T-cell (primary cell): ENCODE measurements at regions not wholly inside any gene's neighbourhood (a gene's known extent, or its start where the extent isn't known, plus 50 kb on each side); places are given as distances from the start of the nearest gene placed in this dataset.

Experiments used
- ATAC-seq, 4 experiments: fragments of 200-7000 bp in 3 of 4; fragments of 150-1000 bp in 1 of 4; cut with Tn5 transposase; replicated peaks in 1 of 4; 1 replicate in 3 of 4; 2 replicates in 1 of 4; pipeline ENCODE4 v1.10.0; 2021; ENCODE audit warnings: moderate library complexity in 3 of 4, mild to moderate bottlenecking in 2 of 4, moderate number of reproducible peaks in 1 of 4
- CTCF ChIA-PET, 2 donors: fragments of 300-600 bp; sonication (Branson Sonifier 250); formaldehyde crosslinking; loops; one replicate each; lab custom pipeline; 2022; ENCODE audit warnings: antibody characterized with exemption in 2 of 2; lab: Charles Lee
- POLR2A ChIA-PET, 2 donors: fragments of 300-600 bp; sonication (Branson Sonifier 250); formaldehyde crosslinking; loops; one replicate each; lab custom pipeline; 2022; ENCODE audit warnings: antibody characterized with exemption in 2 of 2; lab: Charles Lee
- DNase-seq, 35 experiments: peaks; one replicate each; pipeline versions ENCODE4 v3.0.0 to v3.0.0-alpha.2; 2013 to 2023
- H3K27ac ChIP-seq: one replicate; pipeline ENCODE4 v1.5.1; 2013; ENCODE audit warnings: low read length
- H3K27me3 ChIP-seq, 2 experiments: replicated peaks in 1 of 2; 1 replicate in 1 of 2; 2 replicates in 1 of 2; pipeline versions ENCODE4 v1.6.1 to v1.7.0; 2013; ENCODE audit warnings: low read length in 1 of 2, mixed read lengths in 1 of 2; ENCODE audit not compliant: control insufficient read depth in 2 of 2, insufficient read depth in 2 of 2; ENCODE audit errors: extremely low read depth in 1 of 2
- H3K36me3 ChIP-seq, 2 donors: 1 replicate in 1 of 2; 2 replicates in 1 of 2; pipeline versions ENCODE4 v1.6.1 to v1.7.0; 2013; ENCODE audit warnings: low read length in 1 of 2; ENCODE audit not compliant: control insufficient read depth in 2 of 2, insufficient read depth in 1 of 2; ENCODE audit errors: extremely low read depth in 1 of 2
- H3K4me1 ChIP-seq, 2 experiments: 1 replicate in 1 of 2; 2 replicates in 1 of 2; pipeline versions ENCODE4 v1.6.1 to v1.7.0; 2013; ENCODE audit warnings: low read length in 2 of 2, mixed read lengths in 1 of 2; ENCODE audit not compliant: insufficient read depth in 2 of 2, control insufficient read depth in 1 of 2; ENCODE audit errors: extremely low read depth in 1 of 2
- H3K4me3 ChIP-seq, 2 donors: 1 replicate in 1 of 2; 2 replicates in 1 of 2; pipeline versions ENCODE4 v1.5.1 to v1.7.0; 2013; ENCODE audit warnings: mild to moderate bottlenecking in 2 of 2, low read length in 1 of 2, moderate library complexity in 1 of 2; ENCODE audit not compliant: control insufficient read depth in 1 of 2; ENCODE audit errors: extremely low read depth in 1 of 2
- H3K9me3 ChIP-seq: 2 replicates; pipeline ENCODE4 v1.7.0; 2013
- H3K27ac Mint-ChIP-seq, 2 donors: one replicate each; pipeline ENCODE4 v1.8.0; 2020 to 2021; ENCODE audit warnings: mild to moderate bottlenecking in 2 of 2, mixed read lengths in 2 of 2
- H3K27me3 Mint-ChIP-seq, 2 donors: one replicate each; pipeline ENCODE4 v1.8.0; 2021 to 2022; ENCODE audit warnings: mixed read lengths in 2 of 2
- H3K36me3 Mint-ChIP-seq: one replicate; pipeline ENCODE4 v1.8.0; 2021; ENCODE audit warnings: mixed read lengths
- H3K4me1 Mint-ChIP-seq, 3 donors: one replicate each; pipeline ENCODE4 v1.8.0; 2020 to 2022; ENCODE audit warnings: mixed read lengths in 3 of 3, mild to moderate bottlenecking in 1 of 3
- H3K4me3 Mint-ChIP-seq, 3 donors: one replicate each; pipeline ENCODE4 v1.8.0; 2020 to 2022; ENCODE audit warnings: mild to moderate bottlenecking in 3 of 3, mixed read lengths in 3 of 3, moderate library complexity in 3 of 3
- H3K9me3 Mint-ChIP-seq, 3 donors: one replicate each; pipeline ENCODE4 v1.8.0; 2020 to 2022; ENCODE audit warnings: mixed read lengths in 3 of 3
- WGBS: methylation state at CpG from one replicate; pipeline ENCODE4 v1.1.5; 2013; ENCODE audit warnings: missing lambda C conversion rate; ENCODE audit not compliant: insufficient coverage; 5-methylcytosine and 5-hydroxymethylcytosine counted together

DNA sequence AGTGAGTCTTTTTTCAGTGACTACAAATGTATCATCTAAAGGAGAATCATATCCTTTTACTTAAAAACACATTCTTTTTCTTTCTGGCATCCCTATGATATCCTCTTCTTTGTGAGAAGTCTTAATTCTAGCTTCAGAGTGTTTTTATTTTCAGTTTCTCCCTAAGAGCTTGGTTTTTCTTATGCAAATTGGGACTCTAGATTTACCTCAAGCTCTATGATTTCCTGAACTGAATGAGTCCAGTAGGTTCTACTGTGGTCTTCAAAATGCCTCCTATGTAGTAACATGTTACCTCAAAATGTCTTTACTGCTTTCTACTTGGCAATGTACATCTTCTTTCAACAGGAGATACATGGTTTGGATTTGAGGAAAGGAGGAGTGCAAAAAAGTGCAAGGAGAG lies 148.2 kb upstream of the C21orf91 start:
- POLR2A ChIA-PET, result no interaction called here
- no peaks in the 10 kb centered on the region for H3K36me3 ChIP-seq
- H3K4me3 Mint-ChIP-seq, result no peak overlapping the region
- H3K4me1 Mint-ChIP-seq, result no peaks in the 10 kb centered on the region
- no peak overlapping the region for H3K27ac ChIP-seq
- peaks cover 0 to 3% (median 3%) of the 10 kb centered on the region in 3 donors for H3K9me3 Mint-ChIP-seq
- no peaks in the 10 kb centered on the region for H3K27me3 ChIP-seq
- DNase-seq, result no peak
- no peaks in the 10 kb centered on the region for H3K9me3 ChIP-seq
- CTCF ChIA-PET, result no interaction called here
- H3K27ac Mint-ChIP-seq, result no peak overlapping the region
- H3K4me1 ChIP-seq, result no peaks in the 10 kb centered on the region
- ATAC-seq, result no peak
- no peaks in the 10 kb centered on the region for H3K36me3 Mint-ChIP-seq
- H3K27me3 Mint-ChIP-seq, result peaks cover 2 to 3% of the 10 kb centered on the region in 2 donors
- H3K4me3 ChIP-seq, result no peak overlapping the region

DNA sequence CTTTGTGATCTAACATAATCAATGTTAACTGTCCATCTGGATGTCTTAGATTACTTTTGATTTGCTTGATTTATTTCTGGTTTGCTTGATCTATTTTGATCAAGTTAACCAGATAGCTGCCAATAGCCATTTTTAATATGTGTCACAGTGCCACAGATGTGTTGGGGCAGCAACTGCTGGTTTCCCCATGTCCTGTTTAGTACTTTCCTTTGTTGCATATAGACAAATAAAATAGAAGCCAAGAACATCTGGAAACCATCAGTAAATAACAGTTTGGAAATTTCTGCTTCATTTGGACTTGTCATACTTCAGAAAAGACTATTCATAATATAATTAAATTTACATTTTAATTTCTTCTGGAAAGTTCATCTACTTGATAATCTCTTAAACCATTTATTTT lies 145.6 kb upstream of the C21orf91 start:
- H3K27ac Mint-ChIP-seq, result no peak overlapping the region
- H3K27me3 Mint-ChIP-seq, result peaks cover 0 to 9% of the 10 kb centered on the region in 2 donors
- ChIA-PET POLR2A (no interaction called here), CTCF (no interaction called here)
- ATAC-seq (no peak), DNase-seq (no peak)
- H3K4me3 ChIP-seq, result no peak overlapping the region
- H3K9me3 ChIP-seq, result no peaks in the 10 kb centered on the region
- H3K4me1 ChIP-seq, result no peaks in the 10 kb centered on the region
- no peaks in the 10 kb centered on the region for H3K27me3 ChIP-seq
- H3K9me3 Mint-ChIP-seq, result no peaks in the 10 kb centered on the region
- H3K36me3 Mint-ChIP-seq, result no peaks in the 10 kb centered on the region
- H3K4me1 Mint-ChIP-seq, result no peaks in the 10 kb centered on the region
- H3K27ac ChIP-seq, result no peak overlapping the region
- no peaks in the 10 kb centered on the region for H3K36me3 ChIP-seq
- no peak overlapping the region for H3K4me3 Mint-ChIP-seq

DNA sequence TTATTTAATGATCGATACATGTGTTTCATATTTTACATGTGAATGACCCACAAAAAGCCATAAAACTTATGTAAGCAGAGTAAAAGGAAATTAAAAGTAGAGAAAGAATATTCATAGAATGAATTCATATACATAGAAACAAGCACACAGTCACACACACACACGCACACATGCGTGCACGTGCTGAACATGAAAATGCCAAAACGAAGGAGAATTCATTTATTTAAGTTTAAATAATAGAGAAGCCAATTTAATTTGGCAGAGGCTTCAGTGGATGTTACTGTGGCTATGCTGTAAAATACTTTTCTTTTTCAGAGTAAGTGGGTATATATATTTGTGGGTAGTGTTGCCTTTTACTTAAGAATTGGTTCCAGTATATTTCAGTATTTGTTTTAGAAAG lies 145.0 kb upstream of the C21orf91 start:
- Mint-ChIP-seq H3K4me1 (no peaks in the 10 kb centered on the region), H3K27me3 (peaks cover 0 to 9% of the 10 kb centered on the region in 2 donors), H3K4me3 (no peak overlapping the region), H3K9me3 (no peaks in the 10 kb centered on the region), H3K27ac (no peak overlapping the region), H3K36me3 (no peaks in the 10 kb centered on the region)
- no peaks in the 10 kb centered on the region for H3K9me3 ChIP-seq
- no peaks in the 10 kb centered on the region for H3K27me3 ChIP-seq
- H3K4me1 ChIP-seq, result no peaks in the 10 kb centered on the region
- WGBS, result no CpG with 5 or more reads among the region's 5 CpGs
- ATAC-seq (no peak), DNase-seq (no peak)
- no peak overlapping the region for H3K27ac ChIP-seq
- no peaks in the 10 kb centered on the region for H3K36me3 ChIP-seq
- ChIA-PET POLR2A (no interaction called here), CTCF (no interaction called here)
- H3K4me3 ChIP-seq, result no peak overlapping the region

DNA sequence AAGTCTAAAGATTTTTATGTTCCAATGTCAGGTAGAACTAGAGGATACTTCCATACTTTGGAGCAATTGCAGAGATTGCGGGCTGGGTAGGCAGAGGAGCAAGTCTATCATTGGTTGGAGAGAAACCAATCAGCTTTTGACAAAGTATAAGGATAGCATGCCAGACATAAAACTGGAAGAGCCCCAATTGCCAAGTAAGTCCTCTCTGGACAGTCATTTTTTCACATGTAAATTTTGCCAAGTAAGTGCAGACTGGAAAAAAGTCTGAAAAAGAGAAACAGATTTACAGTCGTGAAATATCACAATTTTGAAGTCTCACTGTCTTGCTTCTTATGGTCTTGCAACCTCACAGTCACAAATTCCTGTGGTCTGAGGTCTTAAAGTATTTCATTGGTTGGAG lies 131.4 kb upstream of the C21orf91 start:
- Mint-ChIP-seq H3K4me1 (no peaks in the 10 kb centered on the region), H3K4me3 (no peak overlapping the region), H3K36me3 (no peaks in the 10 kb centered on the region), H3K9me3 (peaks cover 3% of the 10 kb centered on the region in 3 donors), H3K27me3 (peaks cover 0 to 4% of the 10 kb centered on the region in 2 donors), H3K27ac (no peak overlapping the region)
- Histone ChIP-seq H3K9me3 (no peaks in the 10 kb centered on the region), H3K4me1 (no peaks in the 10 kb centered on the region), H3K36me3 (no peaks in the 10 kb centered on the region), H3K27ac (no peak overlapping the region), H3K27me3 (no peaks in the 10 kb centered on the region), H3K4me3 (no peak overlapping the region)
- POLR2A ChIA-PET, result no interaction called here
- CTCF ChIA-PET, result no interaction called here
- ATAC-seq (no peak), DNase-seq (no peak)
- 100% methylated on average over 1 of the region's 2 CpGs for WGBS

DNA sequence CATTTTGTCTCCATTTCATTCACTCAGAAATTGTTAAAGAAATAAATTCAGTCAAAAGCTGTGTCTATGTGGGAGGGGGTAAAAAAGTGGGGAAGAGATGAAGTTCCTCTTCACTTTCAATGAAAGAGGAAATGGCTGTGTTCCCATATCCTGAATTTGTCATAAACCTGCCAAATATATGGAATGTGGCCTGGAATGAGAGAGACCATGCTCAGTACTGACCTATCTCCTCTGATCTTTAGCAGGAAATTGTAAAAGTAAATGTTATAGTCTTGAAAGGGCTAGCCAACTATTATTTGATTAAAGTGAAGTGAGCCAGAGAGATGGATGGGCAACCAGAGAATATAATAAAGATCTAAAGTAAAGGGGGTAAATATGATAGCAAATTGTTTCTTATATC lies 130.3 kb upstream of the C21orf91 start:
- Histone ChIP-seq H3K9me3 (no peaks in the 10 kb centered on the region), H3K27me3 (peaks cover 0 to 2% of the 10 kb centered on the region in 2 experiments), H3K4me3 (no peak overlapping the region), H3K27ac (no peak overlapping the region), H3K4me1 (no peaks in the 10 kb centered on the region), H3K36me3 (no peaks in the 10 kb centered on the region)
- Mint-ChIP-seq H3K4me1 (no peaks in the 10 kb centered on the region), H3K27ac (no peak overlapping the region), H3K4me3 (no peak overlapping the region), H3K27me3 (peaks cover 0 to 4% of the 10 kb centered on the region in 2 donors), H3K36me3 (no peaks in the 10 kb centered on the region), H3K9me3 (peaks cover 10 to 11% (median 10%) of the 10 kb centered on the region in 3 donors)
- DNase-seq (no peak), ATAC-seq (no peak)
- ChIA-PET CTCF (interaction anchor here in 1 of 2 donors (0.5 kb wide), 1 partner anchor 222 kb away, joined by 3 read pairs; no protein-coding TSS in a partner anchor), POLR2A (no interaction called here)

DNA sequence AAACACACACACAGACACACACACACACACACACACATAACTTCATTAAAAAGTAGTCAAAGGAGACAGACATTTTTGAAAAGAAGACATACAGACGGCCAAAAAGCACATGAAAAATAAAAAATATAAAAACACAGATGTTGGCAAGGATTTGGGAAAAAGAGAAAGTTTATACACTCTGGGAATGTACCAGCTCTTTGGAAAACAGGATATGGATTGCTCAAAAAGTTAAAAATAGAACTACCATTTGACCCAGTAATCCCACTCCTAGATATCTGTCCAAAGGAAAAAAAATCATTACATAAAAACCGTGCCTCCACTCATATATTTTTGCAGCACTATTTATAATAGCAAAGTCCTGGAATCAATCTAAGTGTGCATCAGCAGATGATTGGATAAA lies 128.4 kb upstream of the C21orf91 start:
- Mint-ChIP-seq H3K36me3 (no peaks in the 10 kb centered on the region), H3K9me3 (peaks cover 10 to 11% (median 11%) of the 10 kb centered on the region in 3 donors), H3K27ac (no peak overlapping the region), H3K4me3 (no peak overlapping the region), H3K27me3 (peaks cover 0 to 4% of the 10 kb centered on the region in 2 donors), H3K4me1 (no peaks in the 10 kb centered on the region)
- H3K36me3 ChIP-seq, result no peaks in the 10 kb centered on the region
- POLR2A ChIA-PET, result no interaction called here
- ATAC-seq (no peak), DNase-seq (no peak)
- H3K27me3 ChIP-seq, result peaks cover 0 to 3% of the 10 kb centered on the region in 2 experiments
- H3K4me1 ChIP-seq, result no peaks in the 10 kb centered on the region
- no CpG with 5 or more reads among the region's 2 CpGs for WGBS
- H3K4me3 ChIP-seq, result no peak overlapping the region
- CTCF ChIA-PET, result no interaction called here
- H3K27ac ChIP-seq, result no peak overlapping the region
- no peaks in the 10 kb centered on the region for H3K9me3 ChIP-seq

DNA sequence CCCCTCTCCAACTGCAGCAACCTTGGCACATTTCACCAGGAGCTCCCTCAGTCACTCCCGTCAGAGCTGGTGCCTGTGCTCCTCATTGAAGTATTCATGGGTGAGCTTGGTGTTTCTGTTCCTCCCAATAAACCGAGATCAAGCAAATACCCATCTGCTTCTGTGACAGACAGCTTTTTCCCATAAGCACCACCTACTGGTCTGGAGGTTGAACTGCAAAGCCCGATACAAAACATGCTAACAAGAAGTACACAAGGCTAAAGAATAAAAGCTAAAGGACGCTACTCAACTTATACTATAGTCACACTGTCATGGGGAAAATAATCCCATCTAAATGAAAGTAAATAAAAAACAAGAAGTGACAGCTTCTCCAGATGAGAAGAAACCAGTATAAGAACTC lies 111.9 kb upstream of the C21orf91 start:
- H3K27me3 Mint-ChIP-seq, result peaks cover 4 to 12% of the 10 kb centered on the region in 2 donors
- no peaks in the 10 kb centered on the region for H3K9me3 ChIP-seq
- DNase-seq, result peak in 1 of 35 experiments; percentile 12
- H3K4me3 Mint-ChIP-seq, result no peak overlapping the region
- no peaks in the 10 kb centered on the region for H3K9me3 Mint-ChIP-seq
- H3K4me1 Mint-ChIP-seq, result no peaks in the 10 kb centered on the region
- no CpG with 5 or more reads among the region's 4 CpGs for WGBS
- no peaks in the 10 kb centered on the region for H3K36me3 Mint-ChIP-seq
- H3K27me3 ChIP-seq, result no peaks in the 10 kb centered on the region
- H3K4me3 ChIP-seq, result no peak overlapping the region
- H3K4me1 ChIP-seq, result no peaks in the 10 kb centered on the region
- no peak overlapping the region for H3K27ac ChIP-seq
- POLR2A ChIA-PET, result no interaction called here
- ATAC-seq, result no peak
- H3K36me3 ChIP-seq, result no peaks in the 10 kb centered on the region
- no peak overlapping the region for H3K27ac Mint-ChIP-seq
- CTCF ChIA-PET, result interaction anchor here in 1 of 2 donors (1.0 to 1.3 kb wide), 3 partner anchors 9 to 10 kb away, joined by 3 to 5 read pairs (median 4); no protein-coding TSS in a partner anchor
